H9 (cell line): ENCODE measurements at regions not wholly inside any gene's neighbourhood (a gene's known extent, or its start where the extent isn't known, plus 50 kb on each side); places are given as distances from the start of the nearest gene placed in this dataset.

Experiments
- DNase-seq: peaks from one replicate; pipeline ENCODE4 v3.0.0-alpha.2; 2017
- H2AFZ ChIP-seq: one replicate; pipeline ENCODE4 v1.6.1; 2013; ENCODE audit warnings: mild to moderate bottlenecking, low read length, control low read depth, moderate library complexity
- H2AK5ac ChIP-seq: 2 replicates; pipeline ENCODE4 v1.6.1; 2013; ENCODE audit warnings: low read length, control low read depth, mixed read lengths; ENCODE audit not compliant: insufficient read length
- H2BK120ac ChIP-seq: one replicate; pipeline ENCODE4 v1.6.1; 2013; ENCODE audit warnings: low read depth, mild to moderate bottlenecking, low read length, control low read depth, inconsistent platforms; ENCODE audit not compliant: poor library complexity, severe bottlenecking
- H2BK12ac ChIP-seq: 2 replicates; pipeline ENCODE4 v1.6.1; 2013; ENCODE audit warnings: low read length, control low read depth, mixed read lengths, low read depth; ENCODE audit not compliant: insufficient read length
- H2BK15ac ChIP-seq: 2 replicates; pipeline ENCODE4 v1.6.1; 2013; ENCODE audit warnings: low read depth, low read length, control low read depth
- H2BK20ac ChIP-seq: one replicate; pipeline ENCODE4 v1.6.1; 2013; ENCODE audit warnings: low read depth, mild to moderate bottlenecking, low read length, control low read depth, inconsistent platforms; ENCODE audit not compliant: poor library complexity, severe bottlenecking
- H2BK5ac ChIP-seq: 2 replicates; pipeline ENCODE4 v1.6.1; 2013; ENCODE audit warnings: low read length, control low read depth, mixed read lengths; ENCODE audit not compliant: insufficient read length
- H3K14ac ChIP-seq: 2 replicates; pipeline ENCODE4 v1.6.1; 2013; ENCODE audit warnings: low read length, control low read depth; ENCODE audit not compliant: insufficient read depth
- H3K18ac ChIP-seq: 2 replicates; pipeline ENCODE4 v1.6.1; 2013; ENCODE audit warnings: low read depth, mild to moderate bottlenecking, mixed read lengths, low read length, control low read depth; ENCODE audit not compliant: insufficient read length
- H3K23ac ChIP-seq: 2 replicates; pipeline ENCODE4 v1.6.1; 2013; ENCODE audit warnings: low read length, control low read depth, mixed read lengths, low read depth; ENCODE audit not compliant: insufficient read length
- H3K23me2 ChIP-seq: 2 replicates; pipeline ENCODE4 v1.6.1; 2013; ENCODE audit warnings: low read depth, mild to moderate bottlenecking, mixed read lengths, low read length, control low read depth; ENCODE audit not compliant: insufficient read length, poor library complexity, severe bottlenecking
- H3K27ac ChIP-seq: 2 replicates; pipeline ENCODE4 v1.5.1; 2013; ENCODE audit warnings: low read length, control low read depth, mixed read lengths, low read depth; ENCODE audit not compliant: insufficient read length
- H3K27me3 ChIP-seq: 2 replicates; pipeline ENCODE4 v1.6.1; 2013; ENCODE audit warnings: low read length, control low read depth, inconsistent platforms; ENCODE audit not compliant: insufficient read depth
- H3K4ac ChIP-seq: 2 replicates; pipeline ENCODE4 v1.6.1; 2013; ENCODE audit warnings: low read depth, mild to moderate bottlenecking, control low read depth, inconsistent platforms, low read length, moderate library complexity
- H3K4me1 ChIP-seq: 2 replicates; pipeline ENCODE4 v1.6.1; 2013; ENCODE audit warnings: low read length, control low read depth, inconsistent platforms; ENCODE audit not compliant: insufficient read depth
- H3K4me2 ChIP-seq: 2 replicates; pipeline ENCODE4 v1.6.1; 2013; ENCODE audit warnings: low read length, control low read depth, mixed read lengths; ENCODE audit not compliant: insufficient read length, insufficient read depth
- H3K56ac ChIP-seq: 2 replicates; pipeline ENCODE4 v1.6.1; 2013; ENCODE audit warnings: low read depth, mild to moderate bottlenecking, mixed read lengths, low read length, control low read depth; ENCODE audit not compliant: insufficient read length
- H3K79me1 ChIP-seq: 2 replicates; pipeline ENCODE4 v1.6.1; 2013; ENCODE audit warnings: low read depth, mild to moderate bottlenecking, moderate library complexity, low read length, control low read depth, inconsistent platforms; ENCODE audit not compliant: insufficient read depth, poor library complexity, severe bottlenecking
- H3K79me2 ChIP-seq: 2 replicates; pipeline ENCODE4 v1.6.1; 2013; ENCODE audit warnings: low read length, control low read depth, inconsistent platforms; ENCODE audit not compliant: insufficient read depth
- H3K9ac ChIP-seq: 2 replicates; pipeline ENCODE4 v1.6.1; 2013; ENCODE audit warnings: low read length, control low read depth, mixed read lengths; ENCODE audit not compliant: insufficient read length; ENCODE audit errors: extremely low read depth
- H3K9me3 ChIP-seq: one replicate; pipeline ENCODE4 v1.6.1; 2013; ENCODE audit warnings: low read depth, low read length, inconsistent platforms; ENCODE audit not compliant: control insufficient read depth
- H3T11ph ChIP-seq: one replicate; pipeline ENCODE4 v1.6.1; 2013; ENCODE audit warnings: mild to moderate bottlenecking, low read length, control low read depth, inconsistent platforms
- H4K20me1 ChIP-seq: one replicate; pipeline ENCODE4 v1.6.1; 2013; ENCODE audit not compliant: control insufficient read depth, insufficient read length, insufficient read depth
- H4K5ac ChIP-seq: 2 replicates; pipeline ENCODE4 v1.6.1; 2013; ENCODE audit warnings: low read depth, mild to moderate bottlenecking, mixed read lengths, low read length, control low read depth; ENCODE audit not compliant: insufficient read length
- H4K8ac ChIP-seq: replicated peaks from 2 replicates; pipeline ENCODE4 v1.6.1; 2013; ENCODE audit warnings: low read length, control low read depth, mixed read lengths, low read depth; ENCODE audit not compliant: insufficient read length
- H4K91ac ChIP-seq: 2 replicates; pipeline ENCODE4 v1.6.1; 2013; ENCODE audit warnings: low read depth, mild to moderate bottlenecking, moderate library complexity, mixed read lengths, low read length, control low read depth; ENCODE audit not compliant: insufficient read length
- H3K27ac Mint-ChIP-seq, 3 experiments: 2 replicates in 2 of 3; 3 replicates in 1 of 3; pipeline ENCODE4 v1.8.0; 2020 to 2021; ENCODE audit warnings: mixed read lengths in 3 of 3, mild to moderate bottlenecking in 1 of 3, moderate library complexity in 1 of 3
- H3K27me3 Mint-ChIP-seq: 2 replicates; pipeline ENCODE4 v1.8.0; 2021; ENCODE audit warnings: low read depth, mild to moderate bottlenecking, moderate library complexity, mixed read lengths
- H3K36me3 Mint-ChIP-seq, 3 experiments: 2 replicates in 2 of 3; 3 replicates in 1 of 3; pipeline ENCODE4 v1.8.0; 2020 to 2021; ENCODE audit warnings: low read depth in 3 of 3, mixed read lengths in 3 of 3; ENCODE audit not compliant: insufficient read depth in 1 of 3
- H3K4me1 Mint-ChIP-seq, 2 experiments: 2 replicates each; pipeline ENCODE4 v1.8.0; 2020; ENCODE audit warnings: mixed read lengths in 2 of 2
- H3K4me3 Mint-ChIP-seq, 2 experiments: 2 replicates in 1 of 2; 3 replicates in 1 of 2; pipeline ENCODE4 v1.8.0; 2020 to 2021; ENCODE audit warnings: mild to moderate bottlenecking in 2 of 2, mixed read lengths in 2 of 2, moderate library complexity in 1 of 2
- H3K9me3 Mint-ChIP-seq, 2 experiments: 2 replicates in 1 of 2; 3 replicates in 1 of 2; pipeline ENCODE4 v1.8.0; 2020; ENCODE audit warnings: mild to moderate bottlenecking in 2 of 2, mixed read lengths in 2 of 2, moderate library complexity in 1 of 2
- WGBS: extraction: QIAGEN DNeasy Blood & Tissue Kit; methylation state at CpG from one replicate; pipeline ENCODE4 v1.1.7; 2013; ENCODE audit warnings: missing lambda C conversion rate, low lambda C conversion rate, mixed read lengths; ENCODE audit not compliant: insufficient read length; ENCODE audit errors: extremely low coverage; 5-methylcytosine and 5-hydroxymethylcytosine counted together
- TF ChIP-seq, protein P1 (sequence below): fragments of 200-600 bp; sonication (generic); conservative IDR thresholded peaks from 3 replicates; pipeline ENCODE4 v1.8.0; 2021; ENCODE audit warnings: antibody characterized with exemption, mild to moderate bottlenecking

DNA sequence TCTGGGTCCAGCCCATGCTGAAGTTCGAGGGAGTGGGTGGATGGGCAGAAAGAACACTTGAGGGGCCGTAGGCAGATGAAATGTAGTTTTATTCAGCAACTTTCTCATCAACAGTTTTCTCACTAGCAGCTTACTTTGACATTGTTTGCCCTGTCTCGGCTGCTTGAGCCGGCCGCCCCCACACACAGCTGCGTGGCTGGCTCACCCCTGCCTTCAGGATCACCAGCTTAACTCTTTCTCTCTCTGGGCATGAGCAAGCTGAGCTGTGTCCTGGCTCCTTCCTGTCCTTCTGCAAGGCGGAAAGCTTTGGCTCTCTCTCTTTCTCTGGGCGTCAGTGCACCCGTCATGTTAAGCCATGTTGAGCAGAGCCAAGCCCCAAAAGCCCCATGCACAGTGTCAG is 104.4 kb upstream of the GNG12 start:
- no peak overlapping the region for H4K8ac ChIP-seq
- no peak overlapping the region for H2BK5ac ChIP-seq
- H2BK20ac ChIP-seq: no peak overlapping the region
- Mint-ChIP-seq H3K4me3 (no peak overlapping the region; a peak in 1 of 5 replicates), H3K36me3 (no peaks in the 10 kb centered on the region), H3K9me3 (no peaks in the 10 kb centered on the region; a peak in 1 of 5 replicates), H3K27me3 (no peaks in the 10 kb centered on the region), H3K4me1 (peaks cover 9% of the 10 kb centered on the region in 2 experiments), H3K27ac (peak overlapping the region in 2 of 3 experiments; percentile 15 to 80; a peak in 3 of 7 replicates)
- no peak overlapping the region for H2BK12ac ChIP-seq
- H4K20me1 ChIP-seq: no peaks in the 10 kb centered on the region
- no peak overlapping the region for H2AK5ac ChIP-seq
- H3K27ac ChIP-seq: no peak overlapping the region
- no peak for DNase-seq
- H2BK120ac ChIP-seq: no peak overlapping the region
- H3K79me2 ChIP-seq: no peaks in the 10 kb centered on the region
- H3K18ac ChIP-seq: no peak overlapping the region
- H3K14ac ChIP-seq: no peak overlapping the region; the same call in 1 of the 2 replicates
- no peak overlapping the region for H3K23ac ChIP-seq
- H3T11ph ChIP-seq: no peak overlapping the region
- H4K91ac ChIP-seq: no peak overlapping the region
- H3K4me2 ChIP-seq: no peak overlapping the region
- TF ChIP-seq, protein P1, sequence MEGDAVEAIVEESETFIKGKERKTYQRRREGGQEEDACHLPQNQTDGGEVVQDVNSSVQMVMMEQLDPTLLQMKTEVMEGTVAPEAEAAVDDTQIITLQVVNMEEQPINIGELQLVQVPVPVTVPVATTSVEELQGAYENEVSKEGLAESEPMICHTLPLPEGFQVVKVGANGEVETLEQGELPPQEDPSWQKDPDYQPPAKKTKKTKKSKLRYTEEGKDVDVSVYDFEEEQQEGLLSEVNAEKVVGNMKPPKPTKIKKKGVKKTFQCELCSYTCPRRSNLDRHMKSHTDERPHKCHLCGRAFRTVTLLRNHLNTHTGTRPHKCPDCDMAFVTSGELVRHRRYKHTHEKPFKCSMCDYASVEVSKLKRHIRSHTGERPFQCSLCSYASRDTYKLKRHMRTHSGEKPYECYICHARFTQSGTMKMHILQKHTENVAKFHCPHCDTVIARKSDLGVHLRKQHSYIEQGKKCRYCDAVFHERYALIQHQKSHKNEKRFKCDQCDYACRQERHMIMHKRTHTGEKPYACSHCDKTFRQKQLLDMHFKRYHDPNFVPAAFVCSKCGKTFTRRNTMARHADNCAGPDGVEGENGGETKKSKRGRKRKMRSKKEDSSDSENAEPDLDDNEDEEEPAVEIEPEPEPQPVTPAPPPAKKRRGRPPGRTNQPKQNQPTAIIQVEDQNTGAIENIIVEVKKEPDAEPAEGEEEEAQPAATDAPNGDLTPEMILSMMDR: no peak
- no CpG with 5 or more reads among the region's 9 CpGs for WGBS
- no peaks in the 10 kb centered on the region for H3K9me3 ChIP-seq
- H3K4me1 ChIP-seq: no peaks in the 10 kb centered on the region
- H2AFZ ChIP-seq: no peak overlapping the region
- H3K23me2 ChIP-seq: no peaks in the 10 kb centered on the region
- no peak overlapping the region for H2BK15ac ChIP-seq
- no peaks in the 10 kb centered on the region for H3K27me3 ChIP-seq
- no peaks in the 10 kb centered on the region for H3K79me1 ChIP-seq
- no peak overlapping the region for H3K9ac ChIP-seq
- H3K56ac ChIP-seq: no peak overlapping the region
- no peak overlapping the region for H4K5ac ChIP-seq
- no peak overlapping the region for H3K4ac ChIP-seq
